ENCODE measurements at regions not wholly inside any gene's neighbourhood (a gene's known extent, or its start where the extent isn't known, plus 50 kb on each side); places are given as distances from the start of the nearest gene placed in this dataset.

GRCh38 chr3:20873235-20873634 is 687.2 kb upstream of the SGO1 start:
- intact Hi-C loops (cut with micrococcal nuclease; ENCODE audit: unreplicated experiment): no loop called here
- no peaks in the 10 kb centered on the region for H3K4me1 Mint-ChIP-seq (ENCODE audit: low read depth, unreplicated experiment)
- no peaks in the 10 kb centered on the region for H3K36me3 ChIP-seq (ENCODE audit: control insufficient read depth, insufficient read depth, low read length)
- no peaks in the 10 kb centered on the region for H3K9me3 Mint-ChIP-seq (ENCODE audit: unreplicated experiment)
- no TSS peak for BruUV-seq (replicated peaks)
- H3K4me3 ChIP-seq (ENCODE audit: low read depth, low read length): no peak overlapping the region
- no peak overlapping the region for H3K4me3 Mint-ChIP-seq (ENCODE audit: unreplicated experiment)
- H3K36me3 Mint-ChIP-seq (ENCODE audit: insufficient read depth, unreplicated experiment): no peaks in the 10 kb centered on the region
- H3K4me1 ChIP-seq: no peaks in the 10 kb centered on the region
- no peaks in the 10 kb centered on the region for H3K27me3 ChIP-seq (replicated peaks; ENCODE audit: control insufficient read depth, insufficient read depth, low read length)
- no peak for TF ChIP-seq CTCF (IDR thresholded peaks at IDR 0.05; ENCODE audit: insufficient read depth in 1 of 2, low read depth in 1 of 2, low read length in 1 of 2, severe bottlenecking in 1 of 2, unreplicated experiment in 1 of 2)
- DNase-seq: no peak
- ChIA-PET POLR2A (no interaction called here), CTCF (no interaction called here)
- H3K9me3 ChIP-seq: no peaks in the 10 kb centered on the region
- H3K27me3 Mint-ChIP-seq (ENCODE audit: insufficient read depth, unreplicated experiment): no peaks in the 10 kb centered on the region
- H3K27ac Mint-ChIP-seq (ENCODE audit: unreplicated experiment): no peak overlapping the region

GRCh38 chr3:20870106-20870899 is 684.3 kb upstream of the SGO1 start:
- H3K4me3 ChIP-seq (ENCODE audit: low read depth, low read length): no peak overlapping the region
- H3K36me3 ChIP-seq (ENCODE audit: control insufficient read depth, insufficient read depth, low read length): no peaks in the 10 kb centered on the region
- DNase-seq: no peak
- no peaks in the 10 kb centered on the region for H3K4me1 ChIP-seq
- intact Hi-C loops (cut with micrococcal nuclease; ENCODE audit: unreplicated experiment): no loop called here
- H3K9me3 Mint-ChIP-seq (ENCODE audit: unreplicated experiment): no peaks in the 10 kb centered on the region
- ChIA-PET CTCF (no interaction called here), POLR2A (no interaction called here)
- no TSS peak for BruUV-seq (replicated peaks)
- H3K4me3 Mint-ChIP-seq (ENCODE audit: unreplicated experiment): no peak overlapping the region
- TF ChIP-seq CTCF (IDR thresholded peaks at IDR 0.05; ENCODE audit: insufficient read depth in 1 of 2, low read depth in 1 of 2, low read length in 1 of 2, severe bottlenecking in 1 of 2, unreplicated experiment in 1 of 2): no peak
- H3K27me3 Mint-ChIP-seq (ENCODE audit: insufficient read depth, unreplicated experiment): no peaks in the 10 kb centered on the region
- no peaks in the 10 kb centered on the region for H3K4me1 Mint-ChIP-seq (ENCODE audit: low read depth, unreplicated experiment)
- H3K27me3 ChIP-seq (replicated peaks; ENCODE audit: control insufficient read depth, insufficient read depth, low read length): no peaks in the 10 kb centered on the region
- H3K27ac Mint-ChIP-seq (ENCODE audit: unreplicated experiment): no peak overlapping the region
- H3K36me3 Mint-ChIP-seq (ENCODE audit: insufficient read depth, unreplicated experiment): no peaks in the 10 kb centered on the region
- no peaks in the 10 kb centered on the region for H3K9me3 ChIP-seq

GRCh38 chr3:20865803-20866202 is 679.8 kb upstream of the SGO1 start:
- DNase-seq: no peak
- TF ChIP-seq CTCF (IDR thresholded peaks at IDR 0.05; ENCODE audit: insufficient read depth in 1 of 2, low read depth in 1 of 2, low read length in 1 of 2, severe bottlenecking in 1 of 2, unreplicated experiment in 1 of 2): no peak
- Histone ChIP-seq H3K4me1 (no peaks in the 10 kb centered on the region), H3K27me3 (replicated peaks; ENCODE audit: control insufficient read depth, insufficient read depth, low read length) (no peaks in the 10 kb centered on the region), H3K36me3 (ENCODE audit: control insufficient read depth, insufficient read depth, low read length) (no peaks in the 10 kb centered on the region), H3K4me3 (ENCODE audit: low read depth, low read length) (no peak overlapping the region), H3K9me3 (no peaks in the 10 kb centered on the region)
- Mint-ChIP-seq H3K4me1 (ENCODE audit: low read depth, unreplicated experiment) (no peaks in the 10 kb centered on the region), H3K27ac (ENCODE audit: unreplicated experiment) (no peak overlapping the region), H3K4me3 (ENCODE audit: unreplicated experiment) (no peak overlapping the region), H3K36me3 (ENCODE audit: insufficient read depth, unreplicated experiment) (no peaks in the 10 kb centered on the region), H3K27me3 (ENCODE audit: insufficient read depth, unreplicated experiment) (no peaks in the 10 kb centered on the region), H3K9me3 (ENCODE audit: unreplicated experiment) (no peaks in the 10 kb centered on the region)
- ChIA-PET POLR2A (no interaction called here), CTCF (no interaction called here)
- BruUV-seq (replicated peaks): no TSS peak
- intact Hi-C loops (cut with micrococcal nuclease; ENCODE audit: unreplicated experiment): no loop called here

All from Caco-2 (cell line).